SK-N-SH treated with all-trans-retinoic acid at 6 μM for 48 hours (cell line): ENCODE measurements at regions not wholly inside any gene's neighbourhood (a gene's known extent, or its start where the extent isn't known, plus 50 kb on each side); places are given as distances from the start of the nearest gene placed in this dataset.

Experiments used
- ATAC-seq: fragments of 200-7000 bp; cut with Tn5 transposase; 3 replicates; pipeline ENCODE4 v1.9.1; 2020; ENCODE audit warnings: mild to moderate bottlenecking, moderate library complexity
- ARNTL ChIP-seq: fragments of 450-650 bp; formaldehyde crosslinking; IDR thresholded peaks from 2 replicates; pipeline ENCODE4 v1.5.0; 2020; ENCODE audit warnings: low read depth, mild to moderate bottlenecking, moderate library complexity, borderline replicate concordance
- BACH2 ChIP-seq: fragments of 250-450 bp; sonication (Bioruptor Pico); IDR thresholded peaks from 2 replicates; pipeline ENCODE4 v1.9.0; 2021; ENCODE audit warnings: mild to moderate bottlenecking, borderline replicate concordance
- CREB5 ChIP-seq: fragments of 250-450 bp; sonication (Bioruptor Pico); IDR thresholded peaks from 2 replicates; pipeline ENCODE4 v1.5.1; 2020; ENCODE audit warnings: low read depth, mild to moderate bottlenecking, moderate library complexity
- CSDC2 ChIP-seq: fragments of 250-450 bp; sonication (Bioruptor Pico); IDR thresholded peaks from 2 replicates; pipeline ENCODE4 v1.5.0; 2020; ENCODE audit warnings: mild to moderate bottlenecking, moderate library complexity
- CSRNP3 ChIP-seq: fragments of 250-450 bp; sonication (Bioruptor Pico); IDR thresholded peaks from 2 replicates; pipeline ENCODE4 v1.5.1; 2021; ENCODE audit warnings: mild to moderate bottlenecking, moderate library complexity
- ESRRG ChIP-seq: fragments of 250-450 bp; sonication (Bioruptor Pico); IDR thresholded peaks from 2 replicates; pipeline ENCODE4 v1.6.1; 2021; ENCODE audit warnings: mild to moderate bottlenecking
- ISL1 ChIP-seq: fragments of 250-450 bp; sonication (Bioruptor Pico); IDR thresholded peaks from 2 replicates; pipeline ENCODE4 v2.1.2; 2022; ENCODE audit warnings: mild to moderate bottlenecking, moderate library complexity
- OSR1 ChIP-seq: fragments of 250-450 bp; sonication (Bioruptor Pico); IDR thresholded peaks from 2 replicates; pipeline ENCODE4 v1.8.0; 2022; ENCODE audit warnings: moderate library complexity, mild to moderate bottlenecking, inconsistent platforms
- PATZ1 ChIP-seq: fragments of 250-450 bp; sonication (Bioruptor Pico); IDR thresholded peaks from 2 replicates; pipeline ENCODE4 v1.8.0; 2020; ENCODE audit warnings: mild to moderate bottlenecking, moderate library complexity, borderline replicate concordance
- POU6F1 ChIP-seq: fragments of 250-450 bp; sonication (Bioruptor Pico); IDR thresholded peaks from 2 replicates; pipeline ENCODE4 v1.8.0; 2021; ENCODE audit warnings: low read depth, mild to moderate bottlenecking, moderate library complexity, borderline replicate concordance
- PPARA ChIP-seq: fragments of 250-450 bp; sonication (Bioruptor Pico); IDR thresholded peaks from 2 replicates; pipeline ENCODE4 v1.5.0; 2020; ENCODE audit warnings: mild to moderate bottlenecking, borderline replicate concordance
- RARB ChIP-seq: fragments of 250-450 bp; sonication (Bioruptor Pico); IDR thresholded peaks from 2 replicates; pipeline ENCODE4 v1.8.0; 2021; ENCODE audit warnings: mild to moderate bottlenecking, moderate library complexity
- SNAI2 ChIP-seq: fragments of 250-450 bp; sonication (Bioruptor Pico); IDR thresholded peaks from 2 replicates; pipeline ENCODE4 v1.5.0; 2020; ENCODE audit warnings: mild to moderate bottlenecking, moderate library complexity
- TCF4 ChIP-seq: fragments of 250-450 bp; sonication (Bioruptor Pico); IDR thresholded peaks from 2 replicates; pipeline ENCODE4 v1.8.0; 2021; ENCODE audit warnings: mild to moderate bottlenecking, moderate library complexity, borderline replicate concordance
- TSHZ2 ChIP-seq: fragments of 250-450 bp; sonication (Bioruptor Pico); IDR thresholded peaks from 2 replicates; pipeline ENCODE4 v1.5.0; 2020; ENCODE audit warnings: mild to moderate bottlenecking, moderate library complexity
- ZC3H10 ChIP-seq: fragments of 250-450 bp; sonication (Bioruptor Pico); IDR thresholded peaks from 2 replicates; pipeline ENCODE4 v1.5.1; 2021; ENCODE audit warnings: mild to moderate bottlenecking, moderate library complexity
- ZFP30 ChIP-seq: fragments of 450-650 bp; formaldehyde crosslinking; IDR thresholded peaks from 2 replicates; pipeline ENCODE4 v1.5.0; 2022; ENCODE audit warnings: mild to moderate bottlenecking, moderate library complexity
- ZNF70 ChIP-seq: fragments of 450-650 bp; formaldehyde crosslinking; IDR thresholded peaks from 2 replicates; pipeline ENCODE4 v1.5.0; 2020; ENCODE audit warnings: mild to moderate bottlenecking, moderate library complexity
- ZNF8 ChIP-seq: fragments of 450-650 bp; formaldehyde crosslinking; IDR thresholded peaks from 2 replicates; pipeline ENCODE4 v1.5.0; 2020; ENCODE audit warnings: mild to moderate bottlenecking, moderate library complexity

- no peak for ATAC-seq
- TF ChIP-seq BACH2 (CRISPR knock-in tag) (no peak), CSRNP3 (CRISPR knock-in tag) (no peak), ARNTL (no peak), POU6F1 (CRISPR knock-in tag) (no peak), SNAI2 (CRISPR knock-in tag) (no peak), ESRRG (CRISPR knock-in tag) (no peak), ISL1 (CRISPR knock-in tag) (no peak), CSDC2 (CRISPR knock-in tag) (no peak), PATZ1 (CRISPR knock-in tag) (no peak), ZFP30 (CRISPR knock-in tag) (no peak), PPARA (CRISPR knock-in tag) (no peak), TSHZ2 (CRISPR knock-in tag) (no peak), ZC3H10 (CRISPR knock-in tag) (no peak), CREB5 (no peak), OSR1 (no peak), ZNF8 (no peak), TCF4 (no peak)
Measured at GRCh38 chr4:103482471-103482870, 237.3 kb downstream of the TACR3 start.

- no peak for ATAC-seq
Measured at GRCh38 chr4:103478734-103479133, 241.1 kb downstream of the TACR3 start.

More at GRCh38 chr4:103478734-103479133, 241.1 kb downstream of the TACR3 start:
- TF ChIP-seq ZNF70 (no peak), RARB (CRISPR knock-in tag) (no peak), ZNF8 (no peak), CSRNP3 (CRISPR knock-in tag) (no peak), CREB5 (no peak), ESRRG (CRISPR knock-in tag) (no peak), ZC3H10 (CRISPR knock-in tag) (no peak), CSDC2 (CRISPR knock-in tag) (no peak)
- TF ChIP-seq, all 23 proteins: peak for 0
